Ascending aorta (tissue), 2 donors: ENCODE measurements at regions not wholly inside any gene's neighbourhood (a gene's known extent, or its start where the extent isn't known, plus 50 kb on each side); places are given as distances from the start of the nearest gene placed in this dataset.
"Not testable (repeated sequence)": the region's sequence is repeated elsewhere in the genome, so short reads cannot be mapped to it uniquely, and the experiment has no call there.

ENCODE experiments used
- DNase-seq, 2 donors: peaks; one replicate each; pipeline ENCODE4 v3.0.0-alpha.2; 2019; ENCODE audit warnings: low spot score in 2 of 2
- H3K27ac ChIP-seq, 2 donors: fragments of 200-600 bp; sonication (generic); one replicate each; pipeline ENCODE4 v1.5.1; 2016 to 2017; ENCODE audit warnings: mild to moderate bottlenecking in 1 of 2
- H3K27me3 ChIP-seq: fragments of 200-600 bp; sonication (generic); one replicate; pipeline ENCODE4 v1.5.1; 2017
- H3K36me3 ChIP-seq, 2 donors: fragments of 200-600 bp; sonication (generic); one replicate each; pipeline ENCODE4 v1.5.1; 2016
- H3K4me1 ChIP-seq, 2 donors: fragments of 200-600 bp; sonication (generic); one replicate each; pipeline ENCODE4 v1.5.1; 2016 to 2017; ENCODE audit warnings: mild to moderate bottlenecking in 1 of 2
- H3K4me3 ChIP-seq, 2 donors: fragments of 200-600 bp; sonication (generic); one replicate each; pipeline ENCODE4 v1.5.1; 2016 to 2017; ENCODE audit warnings: mild to moderate bottlenecking in 1 of 2
- H3K9me3 ChIP-seq, 2 donors: fragments of 200-600 bp; sonication (generic); one replicate each; pipeline ENCODE4 v1.5.1; 2016
- CTCF ChIP-seq, 3 experiments: fragments of 200-600 bp in 2 of 3; fragments of 450-650 bp in 1 of 3; sonication (generic) in 2 of 3; IDR thresholded peaks; one replicate each; pipeline ENCODE4 v1.5.1; 2016 to 2019; ENCODE audit warnings: antibody characterized with exemption in 3 of 3, mild to moderate bottlenecking in 1 of 3, moderate library complexity in 1 of 3
- intact Hi-C: fragments of 100-400 bp; cut with DNase I; formaldehyde crosslinking; loops from one replicate; pipeline ENCODE4 v1.15.1; 2023

- Histone ChIP-seq H3K36me3 (no peaks in the 10 kb centered on the region), H3K4me1 (no peaks in the 10 kb centered on the region), H3K27me3 (no peaks in the 10 kb centered on the region), H3K4me3 (no peak overlapping the region), H3K27ac (no peak overlapping the region), H3K9me3 (no peaks in the 10 kb centered on the region)
- TF ChIP-seq CTCF (IDR thresholded peaks at IDR 0.05), result no peak
- intact Hi-C loops, result no loop called here
- no peak for DNase-seq
Measured at GRCh38 chr3:106140431-106140830, 271.6 kb upstream of the CBLB start.

- no peak for TF ChIP-seq CTCF (IDR thresholded peaks at IDR 0.05)
- Histone ChIP-seq H3K36me3 (no peaks in the 10 kb centered on the region), H3K4me3 (no peak overlapping the region), H3K27me3 (no peaks in the 10 kb centered on the region), H3K9me3 (no peaks in the 10 kb centered on the region), H3K4me1 (no peaks in the 10 kb centered on the region), H3K27ac (no peak overlapping the region)
- intact Hi-C loops, result no loop called here
- DNase-seq, result no peak
Measured at GRCh38 chr3:106144030-106144429, 275.2 kb upstream of the CBLB start.

- H3K4me1 ChIP-seq, H3K4me3 ChIP-seq, H3K36me3 ChIP-seq, H3K27ac ChIP-seq, H3K9me3 ChIP-seq, H3K27me3 ChIP-seq, intact Hi-C loops, DNase-seq: not testable (repeated sequence)
Measured at GRCh38 chr3:106148440-106149082, 279.7 kb upstream of the CBLB start.

- Histone ChIP-seq H3K4me1 (no peaks in the 10 kb centered on the region), H3K27me3 (no peaks in the 10 kb centered on the region), H3K36me3 (no peaks in the 10 kb centered on the region), H3K9me3 (peaks cover 0 to 3% of the 10 kb centered on the region in 2 donors), H3K27ac (no peak overlapping the region), H3K4me3 (no peak overlapping the region)
- intact Hi-C loops, result no loop called here
- DNase-seq, result no peak
- no peak for TF ChIP-seq CTCF (IDR thresholded peaks at IDR 0.05)
Measured at GRCh38 chr3:106157411-106157810, 288.6 kb upstream of the CBLB start.

GRCh38 chr3:106160396-106160795 lies 291.6 kb upstream of the CBLB start:
- no peak for DNase-seq
- no peaks in the 10 kb centered on the region for H3K4me1 ChIP-seq
- no peak overlapping the region for H3K27ac ChIP-seq
- no peaks in the 10 kb centered on the region for H3K27me3 ChIP-seq
- intact Hi-C loops, result no loop called here
- H3K9me3 ChIP-seq, result peaks cover 0 to 7% of the 10 kb centered on the region in 2 donors
- TF ChIP-seq CTCF (IDR thresholded peaks at IDR 0.05), result no peak
- H3K4me3 ChIP-seq, result no peak overlapping the region
- H3K36me3 ChIP-seq, result no peaks in the 10 kb centered on the region

GRCh38 chr3:106161246-106161645 lies 292.4 kb upstream of the CBLB start:
- no peak for TF ChIP-seq CTCF (IDR thresholded peaks at IDR 0.05)
- intact Hi-C loops, result no loop called here
- Histone ChIP-seq H3K36me3 (no peaks in the 10 kb centered on the region), H3K27ac (no peak overlapping the region), H3K4me1 (no peaks in the 10 kb centered on the region), H3K9me3 (peaks cover 0 to 7% of the 10 kb centered on the region in 2 donors), H3K4me3 (no peak overlapping the region), H3K27me3 (no peaks in the 10 kb centered on the region)
- DNase-seq, result no peak
